Transverse colon (tissue), 4 donors: ENCODE measurements at regions not wholly inside any gene's neighbourhood (a gene's known extent, or its start where the extent isn't known, plus 50 kb on each side); places are given as distances from the start of the nearest gene placed in this dataset.
A peak's percentile ranks its signal among the peaks of the same experiment; 100 is the strongest.

Experiments
- DNase-seq: peaks from one replicate; pipeline ENCODE4 v3.0.0-alpha.2; 2019
- H3K27ac ChIP-seq, 4 donors: fragments of 200-600 bp; sonication (generic); 2 replicates each; pipeline ENCODE4 v1.5.1; 2016 to 2018; ENCODE audit warnings: inconsistent platforms in 4 of 4
- H3K27me3 ChIP-seq: fragments of 200-600 bp; sonication (generic); 2 replicates; pipeline ENCODE4 v1.5.1; 2017; ENCODE audit warnings: inconsistent platforms
- H3K36me3 ChIP-seq, 4 donors: fragments of 200-600 bp; sonication (generic); 2 replicates each; pipeline ENCODE4 v1.5.1; 2017 to 2019; ENCODE audit warnings: inconsistent platforms in 4 of 4
- H3K4me1 ChIP-seq, 4 donors: fragments of 200-600 bp; sonication (generic); 2 replicates each; pipeline ENCODE4 v1.5.1; 2017 to 2020; ENCODE audit warnings: inconsistent platforms in 4 of 4
- H3K4me3 ChIP-seq, 4 donors: fragments of 200-600 bp; sonication (generic); 1 replicate in 1 of 4; 2 replicates in 3 of 4; pipeline versions ENCODE4 v1.5.1 to v1.6.1; 2017 to 2019; ENCODE audit warnings: inconsistent platforms in 4 of 4
- H3K9me3 ChIP-seq, 2 donors: fragments of 200-600 bp; sonication (generic); 2 replicates each; pipeline ENCODE4 v1.5.1; 2017 to 2019; ENCODE audit warnings: inconsistent platforms in 2 of 2
- EP300 ChIP-seq: sonication (generic); formaldehyde crosslinking; IDR thresholded peaks from one replicate; pipeline ENCODE4 v1.6.1; 2017; ENCODE audit warnings: antibody characterized with exemption, low read depth
- POLR2A ChIP-seq: fragments of 450-650 bp; IDR thresholded peaks from one replicate; pipeline ENCODE4 v1.6.1; 2016; ENCODE audit warnings: antibody characterized with exemption, mild to moderate bottlenecking, moderate library complexity
- POLR2AphosphoS5 ChIP-seq, 3 donors: sonication (generic); formaldehyde crosslinking; IDR thresholded peaks; one replicate each; pipeline ENCODE4 v1.6.1; 2016; ENCODE audit warnings: antibody characterized with exemption in 3 of 3
- WGBS, 2 donors: methylation state at CpG; one replicate each; pipeline ENCODE4 v1.1.5; 2018; ENCODE audit warnings: low coverage in 1 of 2; 5-methylcytosine and 5-hydroxymethylcytosine counted together
- in situ Hi-C, 4 donors: fragments of 200-750 bp; cut with MboI; loops; one replicate each; pipeline versions ENCODE4 v1.15.0 to v1.15.1; 2017; ENCODE audit warnings: low sequenced_read_pairs in 3 of 4, low pct_ligation_motif_present in 1 of 4, low pct_unique_long_range_greater_than_20kb in 1 of 4
- intact Hi-C: fragments of 100-400 bp; cut with DNase I; formaldehyde crosslinking; loops from one replicate; pipeline ENCODE4 v1.15.1; 2023; ENCODE audit warnings: low total_unique reads
- TF ChIP-seq, protein P1 (sequence below), 5 experiments: fragments of 200-600 bp in 3 of 5; fragments of 450-650 bp in 2 of 5; sonication (generic) in 3 of 5; IDR thresholded peaks; 1 replicate in 2 of 5; 2 replicates in 3 of 5; pipeline ENCODE4 v1.5.1; 2016 to 2017; ENCODE audit warnings: antibody characterized with exemption in 5 of 5, inconsistent platforms in 3 of 5, mild to moderate bottlenecking in 2 of 5, moderate library complexity in 1 of 5

DNA sequence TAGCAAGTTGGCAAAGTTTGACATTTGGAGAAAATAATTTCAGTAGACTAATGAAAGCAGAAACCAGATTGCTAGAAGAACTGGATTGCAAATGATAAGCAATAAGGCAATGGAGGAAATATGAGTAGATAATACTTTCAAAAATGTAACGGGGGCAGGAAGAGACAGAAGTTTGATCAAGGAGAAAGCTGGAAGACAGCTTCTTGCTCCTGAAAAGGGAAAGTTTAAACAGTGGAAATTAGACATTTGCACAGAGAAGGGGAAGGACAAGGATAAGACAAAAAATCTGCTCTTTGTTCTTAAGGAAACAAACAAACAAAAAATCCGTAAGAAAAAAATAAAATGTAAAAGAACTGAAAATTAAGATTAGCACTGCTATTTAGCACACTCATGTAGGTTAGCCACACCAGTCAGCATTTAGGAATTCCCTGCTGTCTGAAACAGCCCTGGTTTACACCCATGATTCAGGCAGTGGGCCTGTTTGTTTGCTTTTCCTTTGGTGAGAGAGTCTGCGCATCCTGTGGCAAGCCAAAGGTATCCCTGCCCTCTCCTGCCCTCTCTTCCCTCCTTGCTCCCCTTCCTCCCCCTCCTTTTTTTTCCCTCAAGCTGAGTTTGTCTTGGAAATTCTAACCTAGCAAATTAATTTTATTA is 104.3 kb upstream of the CAV2 start:
- Histone ChIP-seq H3K36me3 (no peaks in the 10 kb centered on the region), H3K4me1 (no peaks in the 10 kb centered on the region), H3K9me3 (no peaks in the 10 kb centered on the region), H3K27ac (peak overlapping the region in 1 of 4 donors; percentile 16), H3K4me3 (no peak overlapping the region), H3K27me3 (no peaks in the 10 kb centered on the region)
- in situ Hi-C loops (no loop called here), intact Hi-C loops (no loop called here)
- DNase-seq: no peak
- WGBS, 2 donors: 61 to 81% methylated on average over 3 of the region's 3 CpGs
- TF ChIP-seq POLR2AphosphoS5 (IDR thresholded peaks at IDR 0.05) (no peak), EP300 (no peak), POLR2A (no peak)
- TF ChIP-seq, protein P1, sequence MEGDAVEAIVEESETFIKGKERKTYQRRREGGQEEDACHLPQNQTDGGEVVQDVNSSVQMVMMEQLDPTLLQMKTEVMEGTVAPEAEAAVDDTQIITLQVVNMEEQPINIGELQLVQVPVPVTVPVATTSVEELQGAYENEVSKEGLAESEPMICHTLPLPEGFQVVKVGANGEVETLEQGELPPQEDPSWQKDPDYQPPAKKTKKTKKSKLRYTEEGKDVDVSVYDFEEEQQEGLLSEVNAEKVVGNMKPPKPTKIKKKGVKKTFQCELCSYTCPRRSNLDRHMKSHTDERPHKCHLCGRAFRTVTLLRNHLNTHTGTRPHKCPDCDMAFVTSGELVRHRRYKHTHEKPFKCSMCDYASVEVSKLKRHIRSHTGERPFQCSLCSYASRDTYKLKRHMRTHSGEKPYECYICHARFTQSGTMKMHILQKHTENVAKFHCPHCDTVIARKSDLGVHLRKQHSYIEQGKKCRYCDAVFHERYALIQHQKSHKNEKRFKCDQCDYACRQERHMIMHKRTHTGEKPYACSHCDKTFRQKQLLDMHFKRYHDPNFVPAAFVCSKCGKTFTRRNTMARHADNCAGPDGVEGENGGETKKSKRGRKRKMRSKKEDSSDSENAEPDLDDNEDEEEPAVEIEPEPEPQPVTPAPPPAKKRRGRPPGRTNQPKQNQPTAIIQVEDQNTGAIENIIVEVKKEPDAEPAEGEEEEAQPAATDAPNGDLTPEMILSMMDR (IDR thresholded peaks at IDR 0.05): no peak

DNA sequence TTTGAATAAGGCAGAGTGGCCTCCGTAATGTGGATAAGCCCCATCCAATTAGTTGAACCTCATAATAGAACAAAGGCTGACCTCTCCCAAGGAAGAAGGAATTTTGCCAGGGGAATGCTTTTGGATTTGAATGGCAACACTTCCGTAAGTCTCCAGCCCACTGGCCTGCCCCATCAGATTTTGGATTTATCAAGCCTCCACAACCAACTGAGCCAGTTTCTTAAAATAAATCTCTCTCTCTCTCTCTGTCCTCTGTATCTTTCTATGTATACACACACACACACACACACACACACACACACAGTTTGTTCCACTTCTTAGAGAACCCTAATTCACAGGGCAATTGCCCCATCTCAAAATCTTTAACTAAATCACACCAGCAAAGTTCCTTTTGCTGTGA is 100.9 kb upstream of the CAV2 start:
- H3K4me1 ChIP-seq: no peaks in the 10 kb centered on the region
- no peaks in the 10 kb centered on the region for H3K9me3 ChIP-seq
- no peak overlapping the region for H3K4me3 ChIP-seq
- TF ChIP-seq POLR2A: no peak
- no peak for TF ChIP-seq POLR2AphosphoS5 (IDR thresholded peaks at IDR 0.05)
- TF ChIP-seq, protein P1 (IDR thresholded peaks at IDR 0.05): no peak
- TF ChIP-seq EP300: no peak
- no peaks in the 10 kb centered on the region for H3K27me3 ChIP-seq
- intact Hi-C loops (no loop called here), in situ Hi-C loops (no loop called here)
- 85 to 94% methylated on average over 2 of the region's 2 CpGs for WGBS, 2 donors
- no peak for DNase-seq
- H3K27ac ChIP-seq: no peak overlapping the region
- H3K36me3 ChIP-seq: no peaks in the 10 kb centered on the region

DNA sequence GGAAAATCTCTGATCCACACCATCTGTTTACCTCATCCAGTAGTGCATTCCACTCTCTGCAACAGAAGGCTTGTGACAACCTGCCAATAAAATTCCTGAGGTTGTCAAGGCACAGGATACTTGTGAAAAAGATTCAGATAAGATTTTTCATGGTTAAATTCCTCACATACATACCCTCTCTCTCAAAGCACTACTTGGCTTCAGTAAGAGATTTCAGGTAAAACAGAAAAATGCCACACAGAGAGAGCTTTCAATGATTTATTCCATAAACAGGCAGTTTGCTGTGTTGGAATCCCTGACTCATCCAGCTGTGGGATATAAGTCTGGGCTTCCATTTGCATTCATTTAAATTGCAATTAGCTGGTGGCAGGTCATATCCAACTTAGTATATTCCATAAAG is 99.7 kb upstream of the CAV2 start:
- no peak for DNase-seq
- no peaks in the 10 kb centered on the region for H3K4me1 ChIP-seq
- no peaks in the 10 kb centered on the region for H3K9me3 ChIP-seq
- H3K4me3 ChIP-seq: no peak overlapping the region
- H3K27ac ChIP-seq: no peak overlapping the region
- no peaks in the 10 kb centered on the region for H3K36me3 ChIP-seq
- TF ChIP-seq POLR2A: no peak
- TF ChIP-seq, protein P1 (IDR thresholded peaks at IDR 0.05): no peak
- intact Hi-C loops (no loop called here), in situ Hi-C loops (no loop called here)
- no peaks in the 10 kb centered on the region for H3K27me3 ChIP-seq

DNA sequence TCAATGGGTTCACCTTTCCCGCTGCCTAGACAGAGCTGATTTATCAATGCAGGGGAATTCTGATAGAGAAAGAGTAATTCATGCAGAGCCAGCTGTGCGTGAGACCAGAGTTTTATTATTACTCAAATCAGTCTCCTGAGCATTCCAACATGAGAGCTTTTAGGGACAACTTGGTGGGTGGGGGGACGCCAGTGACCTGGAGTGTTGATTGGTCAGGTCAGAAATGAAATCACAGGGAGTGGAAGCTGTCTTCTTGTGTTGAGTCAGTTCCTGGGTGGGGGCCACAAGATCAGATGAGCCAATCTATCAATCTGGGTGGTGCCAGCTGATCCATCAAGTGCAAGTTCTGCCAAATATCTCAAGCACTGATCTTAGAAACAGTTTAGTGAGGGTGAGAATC is 99.0 kb upstream of the CAV2 start:
- Histone ChIP-seq H3K36me3 (no peaks in the 10 kb centered on the region), H3K4me3 (no peak overlapping the region), H3K27ac (no peak overlapping the region), H3K9me3 (no peaks in the 10 kb centered on the region), H3K4me1 (no peaks in the 10 kb centered on the region), H3K27me3 (no peaks in the 10 kb centered on the region)
- no peak for DNase-seq
- TF ChIP-seq, protein P1 (IDR thresholded peaks at IDR 0.05): no peak
- TF ChIP-seq EP300 (no peak), POLR2A (no peak), POLR2AphosphoS5 (IDR thresholded peaks at IDR 0.05) (no peak)
- in situ Hi-C loops: no loop called here
- 75% methylated on average over 3 of the region's 3 CpGs; no CpG with 5 or more reads in 1 of the 2 donors for WGBS, 2 donors
- intact Hi-C loops: no loop called here
